GM12878 (cell line): ENCODE measurements at regions not wholly inside any gene's neighbourhood (a gene's known extent, or its start where the extent isn't known, plus 50 kb on each side); places are given as distances from the start of the nearest gene placed in this dataset.
"Not testable (repeated sequence)": the region's sequence is repeated elsewhere in the genome, so short reads cannot be mapped to it uniquely, and the experiment has no call there.

Source experiments
- ATAC-seq: fragments of 200-7000 bp; cut with Tn5 transposase; 3 replicates; pipeline ENCODE4 v1.9.1; 2020; ENCODE audit warnings: mild to moderate bottlenecking, moderate library complexity
- BruUV-seq: library from RNA; stranded (reverse); fragments of 400-500 nt; replicated peaks from 2 replicates; lab custom pipeline; 2021; lab: Mats Ljungman, UMichigan
- CTCF ChIA-PET: fragments of 300-600 bp; sonication (Branson Sonifier 250); formaldehyde crosslinking; extraction: SDS; loops from one replicate; lab custom pipeline; 2021; ENCODE audit warnings: inconsistent platforms; lab: Yijun Ruan, JAX
- POLR2A ChIA-PET: fragments of 350-600 bp; formaldehyde crosslinking; extraction: SDS; loops from one replicate; lab custom pipeline; 2021; ENCODE audit warnings: inconsistent platforms; lab: Charles Lee
- RAD21 ChIA-PET: fragments of 300-600 bp; sonication (Branson Sonifier 250); formaldehyde crosslinking; loops from one replicate; lab custom pipeline; 2023; ENCODE audit warnings: antibody characterized with exemption; ENCODE audit not compliant: unreplicated experiment; lab: Charles Lee
- SMC1A ChIA-PET: fragments of 300-600 bp; sonication (Branson Sonifier 250); formaldehyde crosslinking; loops from one replicate; lab custom pipeline; 2023; ENCODE audit not compliant: unreplicated experiment, uncharacterized antibody; lab: Charles Lee
- DNase-seq: peaks from one replicate; pipeline ENCODE4 v3.0.0-alpha.2; 2011; ENCODE audit warnings: low read depth, low spot score
- FAIRE-seq: peaks from 3 replicates; lab custom pipeline; 2011; peaks lifted over from hg19 to GRCh38; lab: Jason Lieb, UNC
- H2AFZ ChIP-seq: 2 replicates; pipeline ENCODE4 v1.6.0; 2011; ENCODE audit warnings: low read depth, low read length, control low read depth; ENCODE audit not compliant: control insufficient read depth
- H3K27ac ChIP-seq: 2 replicates; pipeline ENCODE4 v1.5.1; 2011; ENCODE audit warnings: control low read depth; ENCODE audit not compliant: control insufficient read depth, insufficient read depth
- H3K27me3 ChIP-seq, 2 experiments: replicated peaks in 1 of 2; 2 replicates each; pipeline versions ENCODE4 v1.6.0 to v1.6.1; 2011; ENCODE audit warnings: low read length in 1 of 2; ENCODE audit not compliant: control insufficient read depth in 2 of 2, insufficient read depth in 2 of 2
- H3K36me3 ChIP-seq, 2 experiments: 2 replicates each; pipeline ENCODE4 v1.5.1; 2011; ENCODE audit warnings: low read length in 1 of 2; ENCODE audit not compliant: control insufficient read depth in 2 of 2, insufficient read depth in 2 of 2
- H3K4me1 ChIP-seq: 2 replicates; pipeline ENCODE4 v1.6.1; 2011; ENCODE audit warnings: mild to moderate bottlenecking, low read length, moderate library complexity, mixed read lengths; ENCODE audit not compliant: control insufficient read depth, insufficient read depth
- H3K4me2 ChIP-seq: 2 replicates; pipeline ENCODE4 v1.6.0; 2011; ENCODE audit warnings: control low read depth; ENCODE audit not compliant: control insufficient read depth, insufficient read depth
- H3K4me3 ChIP-seq: fragments of 200-600 bp; sonication (generic); 2 replicates; pipeline ENCODE4 v1.5.1; 2016
- H3K79me2 ChIP-seq: 2 replicates; pipeline ENCODE4 v1.6.0; 2011; ENCODE audit warnings: low read length; ENCODE audit not compliant: control insufficient read depth, insufficient read depth
- H3K9ac ChIP-seq: 2 replicates; pipeline ENCODE4 v1.8.0; 2011; ENCODE audit warnings: low read length, control low read depth, mixed read lengths; ENCODE audit not compliant: control insufficient read depth, insufficient read depth
- H3K9me3 ChIP-seq: replicated peaks from 3 replicates; pipeline ENCODE4 v1.5.1; 2011; ENCODE audit warnings: mild to moderate bottlenecking, low read length; ENCODE audit not compliant: control insufficient read depth, insufficient read depth
- H4K20me1 ChIP-seq: 2 replicates; pipeline ENCODE4 v1.6.0; 2011; ENCODE audit not compliant: control insufficient read depth, insufficient read depth
- DPF2 ChIP-seq: fragments of 450-650 bp; IDR thresholded peaks from 2 replicates; pipeline ENCODE4 v1.6.1; 2017; ENCODE audit warnings: mild to moderate bottlenecking
- E2F4 ChIP-seq: IDR thresholded peaks from 2 replicates; pipeline ENCODE4 v1.6.1; 2012; ENCODE audit warnings: low read depth, low read length, improper control_type of control experiment
- EP300 ChIP-seq, 2 experiments: fragments of 150-350 bp in 1 of 2; IDR thresholded peaks; 2 replicates each; pipeline ENCODE4 v1.6.1; 2011 to 2012; ENCODE audit warnings: low read depth in 2 of 2, low read length in 2 of 2, borderline replicate concordance in 1 of 2, improper control_type of control experiment in 1 of 2, inconsistent platforms in 1 of 2; ENCODE audit not compliant: control insufficient read depth in 1 of 2
- ETV6 ChIP-seq, 2 experiments: fragments of 450-650 bp in 1 of 2; IDR thresholded peaks in 1 of 2; conservative IDR thresholded peaks in 1 of 2; 2 replicates each; pipeline ENCODE4 v1.6.1; 2014; ENCODE audit warnings: antibody characterized with exemption in 1 of 2, borderline replicate concordance in 1 of 2, low read depth in 1 of 2, mild to moderate bottlenecking in 1 of 2, moderate library complexity in 1 of 2
- NRF1 ChIP-seq: conservative IDR thresholded peaks from 2 replicates; pipeline ENCODE4 v1.6.1; 2011; ENCODE audit warnings: mild to moderate bottlenecking, low read depth, low read length, improper control_type of control experiment
- RUNX3 ChIP-seq: IDR thresholded peaks from 2 replicates; pipeline ENCODE4 v1.6.1; 2012; ENCODE audit warnings: low read length, inconsistent platforms
- SMAD1 ChIP-seq: fragments of 450-650 bp; IDR thresholded peaks from 2 replicates; pipeline ENCODE4 v1.6.1; 2018; ENCODE audit warnings: mild to moderate bottlenecking, low read depth; ENCODE audit not compliant: partially characterized antibody
- SMAD5 ChIP-seq: IDR thresholded peaks from 2 replicates; pipeline ENCODE4 v1.6.1; 2016; ENCODE audit warnings: antibody characterized with exemption, low read depth
- WGBS: methylation state at CpG from one replicate; pipeline ENCODE4 v1.1.6; 2016; ENCODE audit warnings: low lambda C conversion rate; ENCODE audit not compliant: insufficient replicate concordance, insufficient coverage; ENCODE audit errors: missing lambda C conversion rate; 5-methylcytosine and 5-hydroxymethylcytosine counted together
- in situ Hi-C: fragments of 300-500 bp; cut with MboI; formaldehyde crosslinking; loops from 9 replicates; pipeline ENCODE4 v1.14.3; 2018; ENCODE audit warnings: mixed read lengths
- intact Hi-C: fragments of 100-400 bp; cut with micrococcal nuclease; formaldehyde crosslinking; loops from one replicate; pipeline ENCODE4 v1.14.2; 2022; ENCODE audit not compliant: unreplicated experiment

- H4K20me1 ChIP-seq, result no peaks in the 10 kb centered on the region
- RAD21 ChIA-PET, result no interaction called here
- no peak for FAIRE-seq
- H3K27me3 ChIP-seq, result no peaks in the 10 kb centered on the region
- in situ Hi-C loops, result no loop called here
- H3K27ac ChIP-seq, result no peak overlapping the region
- H3K9ac ChIP-seq, result no peak overlapping the region
- no peaks in the 10 kb centered on the region for H3K79me2 ChIP-seq
- SMC1A ChIA-PET, result no interaction called here
- POLR2A ChIA-PET, result no interaction called here
- H3K4me2 ChIP-seq, result no peak overlapping the region
- no peak for DNase-seq
- intact Hi-C loops, result no loop called here
- H3K36me3 ChIP-seq, result no peaks in the 10 kb centered on the region
- H3K4me3 ChIP-seq, result no peak overlapping the region
- 0% methylated on average over 3 of the region's 3 CpGs for WGBS
- ATAC-seq, result no peak
- no peaks in the 10 kb centered on the region for H3K4me1 ChIP-seq
- no TSS peak for BruUV-seq
- H2AFZ ChIP-seq, result no peak overlapping the region
- TF ChIP-seq RUNX3, result no peak
- no peak for TF ChIP-seq NRF1
- no peak for TF ChIP-seq SMAD1
- TF ChIP-seq ETV6 (conservative IDR thresholded peaks at IDR 0.05 in 1 of 2, IDR thresholded peaks at IDR 0.05 in 1 of 2; ENCODE audit: borderline replicate concordance in 1 of 2, low read depth in 1 of 2), result no peak
- TF ChIP-seq EP300 (IDR thresholded peaks at IDR 0.05; ENCODE audit: borderline replicate concordance in 1 of 2, control insufficient read depth in 1 of 2, low read depth in 2 of 2, low read length in 2 of 2), result no peak
- TF ChIP-seq E2F4, result no peak
- TF ChIP-seq DPF2, result no peak
- no peak for TF ChIP-seq SMAD5
- H3K9me3 ChIP-seq, result no peaks in the 10 kb centered on the region
- CTCF ChIA-PET, result no interaction called here
Observed at GRCh38 chr10:2026936-2027335, 289.6 kb upstream of the ADARB2 start.

- BruUV-seq, H3K9me3 ChIP-seq, RAD21 ChIA-PET, in situ Hi-C loops, H2AFZ ChIP-seq, H3K4me1 ChIP-seq, H3K79me2 ChIP-seq, H3K9ac ChIP-seq, POLR2A ChIA-PET, CTCF ChIA-PET, intact Hi-C loops, H3K4me3 ChIP-seq, SMC1A ChIA-PET, FAIRE-seq, H3K36me3 ChIP-seq, DNase-seq, H3K27ac ChIP-seq, H4K20me1 ChIP-seq, ATAC-seq, H3K27me3 ChIP-seq, H3K4me2 ChIP-seq: not testable (repeated sequence)
- WGBS, result 3% methylated on average over 2 of the region's 2 CpGs
Observed at GRCh38 chr10:2024750-2025149, 287.4 kb upstream of the ADARB2 start.
